ENCODE measurements at regions not wholly inside any gene's neighbourhood (a gene's known extent, or its start where the extent isn't known, plus 50 kb on each side); places are given as distances from the start of the nearest gene placed in this dataset.

DNA sequence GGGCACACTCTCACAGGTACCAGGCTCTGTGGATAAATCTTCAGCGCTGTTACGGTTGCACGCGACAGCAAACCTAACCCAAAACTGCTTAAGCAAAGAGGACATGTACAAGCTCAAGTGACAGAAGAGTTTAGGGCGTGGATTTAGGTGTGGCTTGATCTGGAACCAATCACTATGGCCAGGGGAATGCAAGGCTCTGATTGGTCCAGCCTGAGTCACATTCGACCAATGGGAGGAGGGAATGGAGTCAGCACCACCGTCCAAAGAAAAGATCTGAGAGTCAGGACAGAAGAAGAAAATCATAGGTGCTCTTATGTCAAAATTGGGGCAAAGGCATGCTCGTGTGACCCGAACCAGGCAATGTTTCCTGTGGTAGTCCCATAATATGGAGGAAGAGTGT, 139.0 kb downstream of the TRIM43 start:
- H3K79me1 ChIP-seq (ENCODE audit: insufficient read depth, low read depth, low read length, poor library complexity, severe bottlenecking) = no peaks in the 10 kb centered on the region
- no peak overlapping the region for H3K4me2 ChIP-seq (ENCODE audit: insufficient read depth, insufficient read length, low read length)
- Mint-ChIP-seq H3K9me3 (peaks cover 0 to 57% of the 10 kb centered on the region in 2 experiments; a peak in 2 of 5 replicates), H3K4me1 (no peaks in the 10 kb centered on the region), H3K27me3 (ENCODE audit: low read depth) (peaks cover 20% of the 10 kb centered on the region), H3K36me3 (ENCODE audit: insufficient read depth in 1 of 3, low read depth in 3 of 3) (no peaks in the 10 kb centered on the region), H3K4me3 (no peak overlapping the region), H3K27ac (no peak overlapping the region)
- no peak overlapping the region for H4K8ac ChIP-seq (replicated peaks; ENCODE audit: insufficient read length, low read depth, low read length)
- no peak overlapping the region for H2BK15ac ChIP-seq (ENCODE audit: low read depth, low read length)
- no peak overlapping the region for H3K14ac ChIP-seq (ENCODE audit: insufficient read depth, low read length)
- no peak overlapping the region for H3K23ac ChIP-seq (ENCODE audit: insufficient read length, low read depth, low read length)
- no peak overlapping the region for H2BK120ac ChIP-seq (ENCODE audit: low read depth, low read length, poor library complexity, severe bottlenecking)
- H2AK5ac ChIP-seq (ENCODE audit: insufficient read length, low read length) = no peak overlapping the region
- no peak overlapping the region for H2AFZ ChIP-seq (ENCODE audit: low read length)
- H3T11ph ChIP-seq (ENCODE audit: low read length) = no peak overlapping the region
- H2BK20ac ChIP-seq (ENCODE audit: low read depth, low read length, poor library complexity, severe bottlenecking) = no peak overlapping the region
- TF ChIP-seq, protein P1, sequence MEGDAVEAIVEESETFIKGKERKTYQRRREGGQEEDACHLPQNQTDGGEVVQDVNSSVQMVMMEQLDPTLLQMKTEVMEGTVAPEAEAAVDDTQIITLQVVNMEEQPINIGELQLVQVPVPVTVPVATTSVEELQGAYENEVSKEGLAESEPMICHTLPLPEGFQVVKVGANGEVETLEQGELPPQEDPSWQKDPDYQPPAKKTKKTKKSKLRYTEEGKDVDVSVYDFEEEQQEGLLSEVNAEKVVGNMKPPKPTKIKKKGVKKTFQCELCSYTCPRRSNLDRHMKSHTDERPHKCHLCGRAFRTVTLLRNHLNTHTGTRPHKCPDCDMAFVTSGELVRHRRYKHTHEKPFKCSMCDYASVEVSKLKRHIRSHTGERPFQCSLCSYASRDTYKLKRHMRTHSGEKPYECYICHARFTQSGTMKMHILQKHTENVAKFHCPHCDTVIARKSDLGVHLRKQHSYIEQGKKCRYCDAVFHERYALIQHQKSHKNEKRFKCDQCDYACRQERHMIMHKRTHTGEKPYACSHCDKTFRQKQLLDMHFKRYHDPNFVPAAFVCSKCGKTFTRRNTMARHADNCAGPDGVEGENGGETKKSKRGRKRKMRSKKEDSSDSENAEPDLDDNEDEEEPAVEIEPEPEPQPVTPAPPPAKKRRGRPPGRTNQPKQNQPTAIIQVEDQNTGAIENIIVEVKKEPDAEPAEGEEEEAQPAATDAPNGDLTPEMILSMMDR (conservative IDR thresholded peaks at IDR 0.05) = no peak
- no peak overlapping the region for H3K9ac ChIP-seq (ENCODE audit: extremely low read depth, insufficient read length, low read length)
- H3K4ac ChIP-seq (ENCODE audit: low read depth, low read length) = no peak overlapping the region
- no peak overlapping the region for H2BK5ac ChIP-seq (ENCODE audit: insufficient read length, low read length)
- no peak overlapping the region for H4K5ac ChIP-seq (ENCODE audit: insufficient read length, low read depth, low read length)
- H3K79me2 ChIP-seq (ENCODE audit: insufficient read depth, low read length) = no peaks in the 10 kb centered on the region
- no peak overlapping the region for H4K91ac ChIP-seq (ENCODE audit: insufficient read length, low read depth, low read length)
- H4K20me1 ChIP-seq (ENCODE audit: control insufficient read depth, insufficient read depth, insufficient read length) = no peaks in the 10 kb centered on the region
- H3K9me3 ChIP-seq (ENCODE audit: control insufficient read depth, low read depth, low read length) = no peaks in the 10 kb centered on the region
- H3K4me1 ChIP-seq (ENCODE audit: insufficient read depth, low read length) = no peaks in the 10 kb centered on the region
- no peak overlapping the region for H3K18ac ChIP-seq (ENCODE audit: insufficient read length, low read depth, low read length)
- H3K27me3 ChIP-seq (ENCODE audit: insufficient read depth, low read length) = no peaks in the 10 kb centered on the region
- H3K23me2 ChIP-seq (ENCODE audit: insufficient read length, low read depth, low read length, poor library complexity, severe bottlenecking) = no peaks in the 10 kb centered on the region
- no peak overlapping the region for H3K27ac ChIP-seq (ENCODE audit: insufficient read length, low read depth, low read length)
- no peak for DNase-seq
- no peak overlapping the region for H3K56ac ChIP-seq (ENCODE audit: insufficient read length, low read depth, low read length)
- no CpG with 5 or more reads among the region's 9 CpGs for WGBS (ENCODE audit: extremely low coverage, insufficient read length, low lambda C conversion rate)
- no peak overlapping the region for H2BK12ac ChIP-seq (ENCODE audit: insufficient read length, low read depth, low read length)
